ENCODE measurements at regions not wholly inside any gene's neighbourhood (a gene's known extent, or its start where the extent isn't known, plus 50 kb on each side); places are given as distances from the start of the nearest gene placed in this dataset.
"Not testable (repeated sequence)": the region's sequence is repeated elsewhere in the genome, so short reads cannot be mapped to it uniquely, and the experiment has no call there.

GRCh38 chr6:137307163-137307854 is 88.1 kb upstream of the IFNGR1 start:
- peak in 1 of 2 donors; percentile 45 for DNase-seq

- no peak for DNase-seq
These were observed 86.5 kb upstream of the IFNGR1 start for GRCh38 chr6:137305691-137306090.

DNA sequence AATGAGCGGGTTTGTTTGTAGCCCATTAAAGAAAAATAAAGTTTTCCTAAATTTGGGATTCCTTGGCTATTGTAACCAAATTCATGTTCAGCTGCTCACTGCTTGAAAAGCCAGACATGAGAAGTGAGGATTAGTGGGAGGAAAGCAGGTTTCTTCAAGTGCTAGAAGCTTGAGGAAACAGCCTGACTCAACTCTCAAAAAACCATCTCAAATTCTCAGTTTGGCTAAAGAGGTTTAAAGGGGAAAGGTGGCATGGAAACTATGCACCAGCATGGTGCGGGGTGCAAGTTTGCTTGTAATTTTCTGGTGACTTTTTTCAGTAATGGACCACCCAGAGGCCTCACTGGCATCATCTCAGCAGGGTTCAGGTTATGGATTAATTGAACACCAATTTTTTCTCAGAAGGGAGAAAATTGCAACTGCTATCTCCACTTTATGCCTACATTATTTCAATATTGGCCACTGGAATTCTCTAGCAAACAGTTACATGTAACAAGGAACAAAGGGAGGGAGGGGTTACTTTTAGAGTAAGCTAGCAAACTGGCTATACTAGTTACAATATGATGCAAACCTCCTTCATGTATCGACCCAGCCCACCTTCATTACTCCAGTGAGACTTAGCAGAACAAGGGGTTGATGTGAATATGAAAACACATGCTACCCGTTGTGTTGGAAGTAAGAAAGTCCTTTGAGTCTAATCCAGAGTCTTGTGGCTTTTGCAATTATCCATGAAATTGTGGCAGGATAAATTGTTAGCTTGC is 85.0 kb upstream of the IFNGR1 start:
- DNase-seq = no peak

DNA sequence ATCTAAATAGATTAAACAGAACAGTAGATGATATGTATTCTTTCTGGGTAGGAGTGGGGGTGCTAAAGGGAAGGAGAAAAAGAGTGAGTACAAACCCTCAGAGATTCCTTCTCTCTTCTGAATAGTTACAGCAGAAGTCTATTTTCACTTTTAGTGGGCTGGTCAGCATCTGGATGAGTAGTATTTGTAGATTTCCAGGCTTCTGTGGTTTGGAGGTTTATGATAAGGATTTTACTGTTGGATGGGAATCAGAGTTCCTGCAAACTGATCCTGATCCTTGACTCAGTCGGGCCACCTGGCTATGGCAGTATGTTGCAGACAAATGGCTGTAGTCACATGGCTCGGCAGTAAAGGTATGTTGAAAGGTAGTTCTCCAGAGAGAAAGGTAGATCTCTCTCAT is 84.3 kb upstream of the IFNGR1 start:
- DNase-seq = no peak

GRCh38 chr6:137299681-137300080 is 80.5 kb upstream of the IFNGR1 start:
- no peak for DNase-seq

- peak in 1 of 2 donors; percentile 31 for DNase-seq
These were observed 78.7 kb upstream of the IFNGR1 start for GRCh38 chr6:137297887-137298286.

DNA sequence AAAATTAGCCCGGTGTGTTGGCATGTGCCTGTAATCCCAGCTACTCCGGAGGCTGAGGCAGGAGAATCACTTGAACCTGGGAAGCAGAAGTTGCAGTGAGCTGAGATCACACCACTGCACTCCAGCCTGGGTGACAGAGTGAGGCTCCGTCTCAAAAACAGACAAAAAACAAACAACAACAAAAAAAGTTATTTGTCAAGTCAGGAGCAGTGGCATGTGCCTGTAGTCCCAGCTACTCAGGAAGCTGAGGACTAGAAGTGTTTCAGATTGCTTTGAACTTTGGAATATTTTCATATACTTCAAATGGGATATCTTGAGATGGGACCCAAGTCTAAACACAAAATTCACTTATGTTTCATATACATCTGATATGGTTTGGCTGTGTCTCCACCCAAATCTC is 73.1 kb upstream of the IFNGR1 start:
- not testable (repeated sequence) for DNase-seq

- DNase-seq = peak in 1 of 2 donors; percentile 43
These were observed 72.3 kb upstream of the IFNGR1 start for GRCh38 chr6:137291441-137291840.

DNA sequence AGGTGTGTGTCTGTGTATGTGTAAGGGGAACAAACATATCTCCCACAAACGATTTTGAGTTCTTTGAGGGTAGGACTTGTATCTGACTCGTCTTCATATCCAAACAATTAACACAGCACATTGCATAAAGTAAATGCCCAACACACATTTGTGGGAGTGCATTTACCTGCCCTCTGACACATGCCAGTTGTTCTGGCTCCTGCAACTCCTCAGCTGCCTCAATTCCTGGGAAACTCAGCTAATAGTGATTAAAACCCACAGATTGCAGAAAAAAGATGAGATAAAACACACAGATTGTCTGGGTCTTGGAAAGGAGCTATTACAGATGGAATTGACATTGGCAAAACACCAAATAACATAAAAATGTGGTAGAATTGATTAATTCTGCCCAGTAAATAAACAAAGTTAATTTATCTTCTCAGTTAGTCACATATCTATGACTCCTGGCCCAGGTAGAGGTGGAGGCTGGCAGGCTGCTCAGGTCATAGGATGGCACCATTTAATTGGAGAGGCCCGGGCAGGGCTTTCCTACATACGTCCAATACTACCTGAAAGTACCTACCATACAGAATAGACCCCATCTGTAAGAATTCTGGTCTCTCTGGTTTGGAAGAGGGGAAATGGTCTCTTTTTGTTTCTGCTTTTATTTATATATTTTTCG is 71.5 kb upstream of the IFNGR1 start:
- DNase-seq = no peak

DNA sequence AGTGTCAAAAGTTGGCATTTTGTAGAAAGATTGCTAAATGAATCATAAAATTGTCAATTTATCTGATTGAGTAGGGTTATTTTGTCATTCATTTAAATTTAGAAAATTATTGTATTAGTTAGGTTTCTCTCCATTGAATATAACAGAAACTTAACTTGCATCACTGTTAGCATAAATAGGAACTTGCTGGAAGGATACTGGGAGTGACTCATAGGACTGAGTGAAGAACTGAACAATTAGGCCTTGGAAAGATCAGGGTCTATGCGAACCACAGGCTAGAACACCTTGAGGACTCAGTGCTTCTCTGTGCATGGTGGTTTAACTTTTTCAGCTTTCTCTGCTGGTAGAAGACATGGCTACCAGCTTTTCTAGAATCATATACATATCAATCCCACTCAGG is 67.7 kb upstream of the IFNGR1 start:
- no peak for DNase-seq

DNA sequence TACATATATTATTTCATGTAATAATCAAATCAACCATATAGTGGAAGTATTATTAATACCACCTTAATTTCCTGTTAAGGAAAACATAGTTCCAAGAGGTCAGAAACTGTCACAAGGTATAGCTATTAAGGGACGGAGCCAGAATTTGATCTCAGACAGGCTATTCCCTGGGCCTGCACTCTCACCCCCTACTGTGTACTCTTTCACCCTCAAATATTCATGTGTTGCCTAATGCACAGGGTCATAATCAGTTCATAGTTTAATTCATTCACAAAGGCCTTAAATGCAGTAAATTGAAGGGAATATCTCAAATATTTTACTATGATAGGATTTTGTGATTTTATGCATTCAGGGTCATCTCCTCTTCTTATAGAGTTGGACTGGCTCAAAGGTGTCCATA is 67.2 kb upstream of the IFNGR1 start:
- no peak for DNase-seq

- no peak for DNase-seq
These were observed 65.6 kb upstream of the IFNGR1 start for GRCh38 chr6:137284811-137285110.

DNA sequence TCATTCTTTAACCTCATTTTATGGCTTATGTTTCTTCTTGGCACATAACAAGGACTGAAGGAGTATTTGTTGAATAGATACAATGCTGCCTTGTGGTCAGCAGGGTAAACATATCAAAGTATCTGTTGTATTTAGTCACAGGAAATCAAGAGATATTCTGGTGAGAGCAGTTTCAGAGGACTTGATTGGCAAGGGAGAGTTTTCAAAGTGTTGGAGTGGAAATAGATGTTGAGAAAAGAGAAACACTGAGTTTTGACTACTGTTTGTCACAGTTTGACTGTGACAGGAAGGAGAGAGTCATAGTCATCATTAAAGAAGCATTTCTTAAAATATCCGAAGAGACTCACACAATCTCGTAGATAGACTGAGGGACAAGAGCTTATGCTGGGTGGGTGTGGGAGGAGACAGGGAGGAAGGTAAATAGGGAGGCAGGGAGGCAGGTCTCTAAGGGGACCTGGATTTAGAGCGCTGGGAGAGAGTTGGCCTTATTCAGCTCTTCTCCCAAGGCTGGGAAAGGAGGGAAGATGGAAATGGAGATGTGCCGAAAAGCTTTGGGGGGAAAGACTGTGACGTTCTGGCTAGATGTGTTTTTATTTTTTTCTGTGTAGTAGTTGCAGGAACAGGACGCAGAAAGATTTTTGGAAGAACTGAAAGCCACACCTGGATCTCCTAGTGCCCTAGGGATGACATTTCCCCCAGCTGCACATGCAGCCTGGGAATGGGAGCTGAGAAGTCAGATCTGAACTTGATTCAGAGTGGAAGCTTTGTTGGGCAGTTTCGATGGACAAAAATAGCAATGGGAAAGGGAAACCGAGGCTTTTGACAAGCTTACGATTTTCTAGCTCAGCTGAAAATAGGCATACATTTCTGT is 65.0 kb upstream of the IFNGR1 start:
- no peak for DNase-seq

DNA sequence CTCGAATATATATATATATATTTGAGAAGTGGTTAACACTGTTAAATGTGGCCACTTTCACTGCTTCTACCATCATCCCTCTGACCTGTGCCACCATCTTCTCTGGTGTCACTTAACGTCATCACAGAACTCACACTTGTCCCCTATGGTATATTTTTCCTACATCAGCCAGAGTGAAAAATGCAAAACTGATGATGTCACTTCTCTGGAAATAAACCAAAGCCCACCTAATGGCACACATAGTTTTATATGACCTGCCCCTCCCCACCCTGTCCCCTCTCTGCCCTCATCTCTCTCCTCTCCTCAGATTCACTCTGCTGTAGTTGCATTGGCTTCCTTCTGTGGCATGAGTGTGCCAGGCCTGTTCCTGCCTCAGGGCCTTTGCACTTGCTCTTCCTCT is 63.9 kb upstream of the IFNGR1 start:
- no peak for DNase-seq

- DNase-seq = peak in 1 of 2 donors; percentile 40
These were observed 63.1 kb upstream of the IFNGR1 start for GRCh38 chr6:137282254-137282653.

- not testable (repeated sequence) for DNase-seq
These were observed 60.1 kb upstream of the IFNGR1 start for GRCh38 chr6:137279279-137279678.

GRCh38 chr6:137277971-137278637 is 58.9 kb upstream of the IFNGR1 start:
- DNase-seq = no peak

DNA sequence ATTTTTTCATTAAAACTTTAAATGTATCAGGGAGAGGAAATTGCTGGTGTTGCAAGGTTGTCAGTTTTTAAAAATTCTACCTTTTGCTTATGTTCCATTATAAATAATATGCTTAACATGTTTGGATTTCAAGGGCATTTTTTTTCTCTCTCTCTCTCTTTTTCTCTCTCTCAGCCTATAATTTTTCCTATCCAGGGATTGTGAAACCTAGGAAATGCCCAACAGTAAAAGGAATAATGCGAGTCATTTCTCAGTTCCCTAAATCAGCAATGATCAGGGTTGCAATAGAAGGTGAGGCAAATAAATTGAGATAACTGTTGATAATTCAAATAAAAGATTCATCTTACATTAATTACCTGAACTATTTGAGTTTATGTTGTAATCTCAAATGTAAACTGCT is 53.2 kb upstream of the IFNGR1 start:
- DNase-seq = no peak

DNA sequence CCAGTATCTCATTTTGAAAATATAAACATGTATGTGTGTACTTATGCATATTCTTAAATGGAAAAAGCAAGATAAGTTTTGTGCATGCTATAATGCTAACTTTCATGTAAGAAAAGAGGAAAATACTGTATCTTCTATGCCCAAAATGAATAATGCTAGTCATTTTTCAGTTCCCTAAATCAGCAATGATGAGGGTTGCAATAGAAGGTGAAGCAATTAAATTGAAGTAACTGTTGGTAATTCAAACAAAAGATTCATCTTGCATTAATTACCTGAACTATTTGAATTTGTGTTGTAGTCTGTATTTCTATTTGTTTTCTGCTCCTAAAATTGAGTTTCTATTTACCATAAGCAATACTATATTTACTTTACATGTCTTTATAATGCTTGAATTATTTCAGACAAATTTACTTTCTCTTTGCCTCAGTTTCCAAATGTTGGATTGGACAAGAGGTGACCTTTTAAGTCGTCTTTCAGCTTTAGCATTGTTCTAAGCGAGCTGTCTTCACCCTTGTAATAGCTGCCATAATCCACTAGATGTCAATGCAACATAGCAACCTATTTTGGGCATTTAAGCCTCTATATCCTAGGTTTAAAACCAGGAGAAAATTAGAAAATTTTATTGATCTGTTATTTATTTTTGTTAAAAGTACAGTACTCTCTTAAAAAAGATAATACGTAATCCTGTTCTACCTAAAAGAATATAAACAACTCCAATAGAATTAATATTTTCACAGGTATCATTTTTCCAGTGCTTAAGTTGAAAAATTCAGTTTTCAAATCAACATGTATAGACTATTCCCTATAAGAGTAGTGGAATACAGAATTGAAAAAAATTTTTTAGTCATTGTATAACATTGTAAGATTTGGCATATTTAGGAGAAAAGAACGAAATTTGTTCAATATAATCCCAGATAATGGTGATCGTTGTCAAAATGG is 52.3 kb upstream of the IFNGR1 start:
- peak in 1 of 2 donors; percentile 54 for DNase-seq

GRCh38 chr6:137269803-137270202 is 50.6 kb upstream of the IFNGR1 start:
- no peak for DNase-seq

- DNase-seq = peak in 1 of 2 donors; percentile 35
These were observed 50.2 kb upstream of the IFNGR1 start for GRCh38 chr6:137269347-137269746.

Data from CD4-positive, alpha-beta T cell treated with Interleukin-4 for 1 hour (primary cell).